Midbrain (tissue), 1 donor: ENCODE measurements at regions not wholly inside any gene's neighbourhood (a gene's known extent, or its start where the extent isn't known, plus 50 kb on each side); places are given as distances from the start of the nearest gene placed in this dataset.

Experiments used
- DNase-seq: peaks from one replicate; lab custom pipeline; 2025; lab: John Stamatoyannopoulos, UW

DNA sequence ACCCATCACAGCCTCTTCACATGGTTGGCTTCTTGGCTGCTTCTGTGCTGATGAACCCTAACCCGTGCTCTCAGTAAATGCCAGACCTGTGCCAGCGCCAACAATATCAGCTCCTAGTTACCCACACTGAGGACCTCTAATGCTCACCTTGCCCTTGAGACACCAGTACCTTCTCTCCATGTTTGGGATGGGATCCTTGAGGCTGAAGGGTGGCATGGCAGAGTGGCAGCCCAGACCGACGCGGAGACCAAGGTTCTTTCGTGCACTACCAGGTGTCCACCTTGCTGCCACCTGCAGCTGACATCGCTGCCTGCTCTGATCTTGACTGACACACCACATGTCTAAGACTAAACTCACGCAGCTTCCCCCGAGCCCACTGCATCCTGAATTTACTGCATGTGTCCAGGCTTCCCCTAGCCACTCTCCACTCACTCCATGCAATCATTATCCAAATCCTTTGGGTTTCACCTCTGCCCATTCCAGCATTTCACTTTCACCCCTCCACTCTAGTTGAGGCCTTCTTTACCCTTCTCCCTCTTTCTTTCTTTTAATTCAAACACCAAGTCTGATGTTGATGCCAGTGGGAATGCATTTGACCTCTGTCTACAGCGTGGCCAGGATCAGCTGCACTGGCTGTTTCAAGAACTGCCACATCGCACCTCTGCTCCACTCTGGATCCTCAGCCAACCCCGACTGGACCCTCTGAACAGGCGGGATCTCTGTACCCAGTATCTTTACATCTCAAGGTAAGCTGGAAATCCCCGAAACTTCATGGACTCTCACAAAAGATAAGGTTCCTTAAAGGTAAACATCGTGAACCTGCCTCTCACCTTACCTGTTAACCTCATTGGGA lies 294.9 kb downstream of the GLRX3 start:
- no peak for DNase-seq

DNA sequence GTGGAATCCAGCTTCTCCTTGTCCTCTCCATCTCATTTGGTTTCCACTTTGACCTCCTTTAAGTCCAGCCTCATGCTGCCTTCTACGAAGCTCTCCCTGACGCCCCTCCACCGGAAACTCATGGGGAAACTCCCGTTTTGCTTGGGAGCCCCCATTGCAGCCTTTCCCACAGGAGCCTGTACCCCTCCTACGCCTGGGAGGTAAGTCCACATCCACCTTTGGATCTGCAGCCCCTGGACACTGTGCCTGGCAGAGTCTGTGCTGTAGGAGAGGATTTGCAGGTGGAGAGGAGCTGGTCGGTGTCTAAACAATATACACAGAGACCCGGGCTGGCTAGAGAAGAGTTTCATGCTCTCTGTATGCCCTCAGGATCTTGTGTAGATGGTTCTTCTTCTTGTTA lies 296.1 kb downstream of the GLRX3 start:
- DNase-seq: no peak

DNA sequence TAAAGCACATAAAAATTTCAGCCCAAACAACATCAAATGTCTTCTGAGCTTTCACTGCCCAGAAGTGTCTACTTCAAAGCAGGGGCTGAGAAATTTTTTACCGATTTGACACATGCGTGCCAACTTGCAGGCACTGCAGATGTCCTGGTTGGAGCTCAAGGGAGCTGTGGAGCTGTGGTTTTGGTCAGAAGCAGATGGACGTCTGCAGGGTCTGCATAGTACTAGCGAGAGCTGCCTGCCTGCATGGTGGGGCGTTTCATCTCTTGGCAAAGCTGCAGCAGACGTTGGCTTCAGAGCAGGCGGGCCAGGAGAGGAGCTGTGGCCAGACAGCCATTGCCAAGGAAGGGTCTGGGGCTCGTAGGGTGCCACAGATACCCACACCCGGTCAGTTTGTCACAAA lies 296.7 kb downstream of the GLRX3 start:
- no peak for DNase-seq

DNA sequence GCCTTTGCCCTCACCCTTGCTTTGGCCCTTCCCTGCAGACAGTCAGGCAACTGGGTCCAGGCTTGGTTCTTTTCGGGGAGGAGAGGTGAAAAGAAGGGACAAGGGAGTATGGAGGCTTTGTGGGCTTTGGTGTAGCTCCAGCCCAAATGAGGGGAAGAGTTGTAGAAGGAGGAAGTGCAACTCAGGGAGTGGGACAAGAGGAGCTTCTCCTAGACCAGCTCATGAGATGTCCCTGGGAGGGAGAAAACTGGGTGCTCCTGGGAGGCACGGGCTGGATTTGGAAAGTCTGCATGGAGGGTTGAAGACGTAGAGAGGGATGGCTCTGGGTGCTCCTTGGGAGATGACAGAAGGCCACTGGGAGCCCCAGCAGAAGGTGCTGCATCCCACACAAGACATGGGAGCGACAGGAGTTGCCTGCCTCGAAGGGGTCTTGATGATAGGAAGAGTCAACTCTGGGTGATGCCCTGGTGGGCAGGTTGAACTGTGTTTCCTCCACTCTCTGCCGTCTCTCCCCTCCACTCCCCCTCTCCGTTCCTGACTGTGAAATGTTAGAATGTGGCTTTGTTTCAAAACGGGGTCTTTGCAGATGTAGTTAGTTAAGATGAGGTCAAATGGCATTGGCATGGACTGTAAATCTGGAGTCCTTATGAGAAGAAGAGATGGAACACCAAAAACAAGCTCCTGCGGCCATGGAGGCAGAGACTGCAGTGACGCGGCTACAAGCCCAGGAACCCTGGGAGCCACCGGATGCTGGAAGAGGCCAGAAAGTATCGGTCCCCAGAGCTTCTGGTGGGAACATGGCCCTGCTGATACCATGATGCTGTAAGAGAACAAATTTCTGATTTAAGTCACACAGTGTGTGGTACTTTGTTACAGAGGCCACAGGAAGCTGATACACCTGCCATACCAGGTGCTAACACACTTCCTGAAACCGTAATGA lies 298.5 kb downstream of the GLRX3 start:
- DNase-seq: no peak

DNA sequence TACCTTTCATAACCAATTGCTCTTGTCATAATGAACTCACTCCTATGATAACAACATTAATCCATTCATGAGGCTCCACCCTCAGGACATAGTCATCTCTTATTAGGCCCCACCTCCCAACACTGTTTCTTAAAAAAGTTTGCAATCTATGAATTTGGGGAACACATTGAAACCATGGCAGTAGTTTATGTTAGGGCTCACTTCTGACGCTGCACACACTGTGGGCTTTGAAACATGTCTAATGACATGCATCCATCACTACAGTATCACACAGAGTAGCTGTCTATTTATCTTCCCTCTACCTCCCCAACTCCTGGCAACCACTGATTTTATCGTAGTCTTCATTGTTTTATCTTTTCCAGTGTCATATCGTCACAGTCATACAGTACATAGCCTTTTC lies 299.8 kb downstream of the GLRX3 start:
- no peak for DNase-seq

DNA sequence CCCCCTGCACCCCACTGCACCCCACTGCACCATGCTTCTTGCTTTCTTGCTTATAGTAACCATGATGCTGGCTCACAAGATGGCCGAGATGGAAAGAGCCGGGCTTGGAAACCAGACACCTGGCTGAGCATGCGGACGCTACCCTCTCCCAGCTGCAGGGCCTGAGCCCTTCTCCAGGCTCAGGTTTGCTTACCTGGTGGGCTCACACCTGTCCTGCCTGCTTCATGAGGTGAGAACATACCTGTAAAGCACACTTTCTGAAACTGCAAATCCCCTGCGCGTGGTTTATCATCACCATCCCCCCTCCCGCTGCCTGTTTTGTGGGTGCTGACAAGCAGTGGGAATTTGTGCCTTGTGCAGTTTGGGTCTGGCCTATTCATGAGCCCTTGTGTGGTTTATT lies 302.7 kb downstream of the GLRX3 start:
- no peak for DNase-seq

DNA sequence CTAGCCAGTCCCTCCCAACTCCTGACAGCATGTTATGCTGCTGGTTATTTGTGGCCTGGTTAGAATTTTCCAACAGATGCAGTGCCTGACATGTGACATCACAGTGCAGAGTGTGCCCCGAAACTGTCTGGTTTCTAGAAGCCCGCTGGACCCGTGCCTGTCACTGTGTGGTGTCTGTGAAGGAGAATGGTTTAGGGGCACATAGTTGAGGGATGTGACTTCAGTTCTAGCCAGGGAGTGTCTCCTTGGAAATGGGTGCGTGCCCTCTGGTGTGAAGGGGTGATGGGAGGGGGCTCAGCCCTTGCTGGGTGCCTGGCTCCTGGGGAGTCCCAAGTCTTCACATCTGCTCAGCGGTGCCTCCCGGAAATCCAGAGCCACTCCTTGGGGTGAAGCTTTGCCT lies 303.6 kb downstream of the GLRX3 start:
- no peak for DNase-seq

DNA sequence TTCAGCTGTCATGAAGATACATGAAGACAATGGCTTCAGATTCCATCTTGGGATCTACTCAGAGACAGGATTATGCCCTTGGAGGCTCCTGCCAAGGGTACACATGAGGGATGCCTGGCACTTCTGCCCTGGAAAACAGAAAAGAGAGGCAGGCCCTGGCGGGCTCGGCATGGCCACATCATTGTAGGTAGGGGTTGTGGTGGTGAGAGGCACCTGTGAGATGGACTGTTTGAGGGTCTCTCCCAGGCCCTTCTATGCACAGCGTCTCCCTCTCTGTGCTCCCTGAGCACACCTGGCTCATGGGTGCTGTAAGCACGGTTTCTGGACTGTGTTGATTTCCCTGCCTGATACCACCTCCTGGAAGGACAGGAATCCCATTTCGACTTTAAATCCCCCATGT lies 304.3 kb downstream of the GLRX3 start:
- no peak for DNase-seq

DNA sequence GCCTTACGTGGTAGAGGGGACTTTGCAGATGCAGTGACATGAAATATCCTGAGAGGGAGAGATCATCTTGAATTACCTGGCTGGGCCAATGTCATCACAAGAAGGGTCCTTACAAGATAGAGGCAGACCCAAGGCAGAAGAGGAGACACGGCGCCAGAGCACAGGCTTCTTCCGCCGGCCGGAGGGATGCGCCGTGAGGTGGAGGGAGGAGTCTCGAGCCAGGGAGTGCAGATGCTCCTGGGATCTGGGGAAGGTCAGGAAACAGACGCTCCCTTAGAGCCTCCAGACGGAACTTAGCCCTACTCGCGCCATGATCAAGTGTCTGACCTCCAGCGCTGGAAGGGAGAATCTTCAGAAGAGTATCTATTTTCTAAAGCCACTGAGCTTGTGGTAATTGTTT lies 304.8 kb downstream of the GLRX3 start:
- no peak for DNase-seq

DNA sequence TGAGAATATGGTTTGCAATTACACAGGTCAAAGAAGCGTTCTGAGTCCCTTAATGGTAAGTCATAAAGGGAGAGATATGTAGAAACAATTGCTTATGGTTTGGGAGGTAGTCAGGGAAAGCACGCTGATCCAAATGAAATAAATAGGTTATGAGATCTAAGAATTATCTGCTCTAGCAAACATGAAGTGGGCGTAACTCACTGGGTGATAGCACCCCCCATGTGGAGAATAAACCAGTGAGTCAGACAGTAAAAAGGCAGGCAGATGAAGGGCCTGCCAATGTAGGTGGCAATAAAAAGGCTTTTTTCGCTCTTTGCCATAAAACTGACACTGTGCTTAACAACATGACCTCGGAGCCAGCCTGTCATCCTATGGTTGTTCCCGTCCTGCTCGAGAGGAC lies 306.9 kb downstream of the GLRX3 start:
- no peak for DNase-seq

DNA sequence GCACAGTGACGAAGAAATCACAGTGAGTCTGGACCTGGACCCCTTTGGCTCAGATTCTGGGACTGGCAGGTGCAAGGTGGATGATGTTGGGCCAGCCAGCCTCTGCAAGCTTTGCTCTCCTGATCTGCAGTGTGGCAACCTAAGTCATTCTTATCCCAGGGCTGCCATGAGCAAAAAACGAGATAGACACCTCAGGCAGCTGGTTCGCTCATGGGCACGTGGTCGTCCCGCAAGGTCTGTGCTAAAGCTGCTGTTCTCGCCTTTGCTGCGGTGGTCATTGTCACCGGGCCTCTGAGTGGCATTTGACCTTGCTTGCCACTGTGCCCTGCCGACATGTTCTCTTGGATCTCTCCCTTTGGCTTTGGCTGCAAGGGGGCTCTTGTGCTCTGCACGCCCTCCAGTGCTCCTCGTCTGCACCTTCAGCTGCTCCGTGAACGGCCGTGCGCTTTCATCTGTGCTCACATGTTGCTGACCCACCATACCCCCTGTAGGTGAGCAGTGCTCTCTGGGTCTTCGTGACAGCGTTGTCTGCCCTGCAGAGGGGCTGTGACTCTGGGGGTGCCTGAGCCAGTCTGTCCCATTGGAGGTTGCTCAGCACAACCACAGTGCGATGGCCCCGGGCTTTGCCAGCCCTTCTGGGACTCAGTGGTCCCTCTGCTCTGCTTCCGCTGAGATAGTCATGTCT lies 317.0 kb downstream of the GLRX3 start:
- no peak for DNase-seq

DNA sequence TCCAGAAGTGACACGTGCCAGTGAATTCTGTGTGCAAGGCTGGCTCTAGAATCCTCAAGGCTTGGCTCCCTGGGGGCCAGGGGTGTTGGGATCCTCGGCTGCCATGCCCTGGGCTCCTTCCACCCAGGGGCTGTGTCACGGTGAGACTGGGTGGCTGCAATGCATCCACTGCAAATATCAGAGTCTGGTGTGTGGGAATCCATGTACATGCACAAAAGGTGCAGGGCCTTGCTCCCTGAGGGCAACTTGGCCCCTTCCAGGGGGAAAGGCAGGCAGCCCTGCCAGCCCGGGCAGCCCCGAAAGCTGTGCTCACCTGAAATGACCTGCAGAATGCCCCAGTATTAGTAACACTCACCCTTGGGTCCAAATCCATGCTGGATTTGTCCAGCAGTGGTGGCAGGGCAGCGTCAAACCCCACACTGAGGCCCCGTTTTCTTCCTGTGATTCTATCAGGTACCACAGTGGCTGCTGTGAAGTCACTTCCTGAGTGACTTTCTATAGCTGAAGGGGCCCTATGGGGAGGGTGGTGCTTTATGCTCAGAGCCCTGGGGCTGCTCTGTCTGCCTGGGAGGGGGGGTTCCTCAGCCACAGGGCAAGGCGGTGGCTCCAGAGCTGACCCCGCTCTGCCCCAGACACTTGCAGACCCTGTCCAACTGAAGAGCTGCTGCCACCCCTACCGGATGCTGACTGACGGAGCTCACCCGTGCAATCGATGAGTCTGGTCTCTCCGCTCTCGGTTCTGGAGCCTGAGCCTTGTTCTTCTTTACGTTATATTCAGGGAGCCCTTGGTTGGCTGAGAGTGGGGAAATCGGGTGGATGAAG lies 317.7 kb downstream of the GLRX3 start:
- DNase-seq: no peak

DNA sequence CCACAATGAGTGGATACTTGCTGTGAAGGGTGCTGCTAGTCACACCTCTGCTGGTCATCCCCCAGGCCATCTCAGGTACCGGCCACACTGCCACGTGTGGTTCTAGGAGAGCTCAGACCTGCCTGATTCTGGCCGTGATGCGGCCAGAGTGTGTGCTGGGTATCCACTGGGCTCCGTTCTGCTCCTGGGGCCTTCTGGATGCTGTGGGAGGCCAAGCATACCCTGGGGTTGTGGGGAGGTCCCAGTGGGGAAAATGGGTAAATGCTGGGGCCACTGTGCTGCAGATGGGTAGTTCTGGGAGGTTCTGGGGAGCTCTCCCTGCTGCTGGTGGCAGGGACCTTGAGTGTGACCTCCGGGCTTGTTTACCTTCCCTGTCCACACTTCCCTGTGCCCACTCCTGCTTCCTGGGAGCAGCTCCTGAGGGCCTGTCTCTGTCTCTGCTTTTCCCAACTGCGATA lies 318.4 kb downstream of the GLRX3 start:
- no peak for DNase-seq

DNA sequence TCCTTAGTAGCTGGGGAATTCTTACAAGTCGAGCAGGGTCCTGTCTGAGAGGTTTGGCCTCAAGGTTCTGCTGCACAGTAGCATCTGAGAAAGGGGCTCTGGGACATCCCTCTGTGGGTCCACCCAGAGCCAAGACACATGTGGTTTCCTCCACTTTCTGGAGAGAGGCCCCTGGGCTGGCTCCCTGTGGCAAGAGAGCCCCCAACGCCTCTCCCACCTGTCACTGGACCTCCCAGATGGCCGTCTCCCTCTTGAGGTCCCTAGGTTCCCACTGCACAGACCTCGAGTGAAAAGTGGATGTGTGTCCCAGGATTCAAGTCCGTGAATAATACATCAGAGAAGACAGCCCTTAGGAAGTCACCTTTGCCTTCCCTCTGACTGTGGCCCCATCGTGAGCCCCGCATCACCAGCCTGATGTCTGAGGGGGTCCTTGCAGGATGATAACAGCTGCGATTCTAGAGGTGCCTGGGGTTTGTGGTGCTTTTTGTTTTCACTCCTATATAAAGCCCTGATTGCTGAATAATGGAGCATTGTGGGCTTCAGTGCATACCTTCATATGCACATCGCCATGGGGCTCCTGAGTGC lies 319.0 kb downstream of the GLRX3 start:
- no peak for DNase-seq

DNA sequence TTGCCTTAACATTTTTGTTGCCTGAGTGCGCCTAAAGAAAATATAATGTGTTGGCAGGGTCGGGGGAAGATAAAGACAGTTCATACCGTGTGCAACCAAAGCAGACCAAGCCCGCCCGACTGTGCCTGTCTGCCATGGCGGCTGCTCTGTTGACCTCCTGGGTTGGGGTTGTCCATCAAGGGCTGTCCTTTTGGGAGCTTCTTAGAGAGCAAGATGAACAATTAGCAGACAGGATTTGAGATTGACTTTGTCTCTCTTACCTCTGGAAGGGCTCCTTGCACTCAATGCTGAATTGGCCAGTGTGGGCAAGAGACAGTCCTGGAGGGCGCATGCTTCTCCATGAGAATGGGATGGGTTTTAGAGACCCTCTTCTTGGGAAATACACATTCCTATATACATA lies 319.6 kb downstream of the GLRX3 start:
- no peak for DNase-seq

DNA sequence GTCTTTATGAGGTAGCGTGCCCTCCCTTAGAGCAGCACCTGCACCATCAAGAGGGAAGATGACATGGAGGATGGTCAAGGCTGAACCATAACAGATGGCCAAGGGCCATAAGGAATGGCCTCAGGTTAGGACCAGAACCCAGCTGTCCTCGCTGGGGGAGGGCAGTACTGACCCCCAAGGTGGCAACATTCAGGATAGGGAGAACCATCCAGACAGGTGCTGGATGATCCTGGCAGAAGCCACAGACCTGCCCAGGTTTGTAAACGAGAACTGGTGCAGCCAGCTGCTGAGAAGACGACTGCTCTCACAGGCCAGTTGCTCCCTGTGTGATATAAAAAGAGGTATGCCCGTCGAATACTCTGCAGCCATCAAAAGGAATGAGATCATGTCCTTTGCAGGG lies 320.4 kb downstream of the GLRX3 start:
- no peak for DNase-seq

DNA sequence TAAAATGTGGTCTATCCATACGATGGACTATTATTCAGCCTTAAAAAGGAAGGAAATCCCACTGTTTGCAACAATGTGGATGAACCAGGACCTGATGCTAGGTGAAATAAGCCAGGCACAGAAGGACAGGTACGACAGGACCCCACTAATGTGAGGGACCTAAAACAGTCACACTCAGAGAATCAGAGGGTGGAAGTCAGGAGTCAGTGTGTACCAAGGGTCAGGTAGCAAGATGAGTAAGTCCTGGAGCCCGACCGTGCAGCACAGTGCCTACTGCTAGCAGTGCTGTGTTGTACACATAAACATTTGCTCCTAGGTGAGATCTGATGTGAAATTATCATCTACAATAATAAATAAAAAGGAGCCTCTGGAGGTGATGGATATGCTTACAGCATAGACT lies 322.3 kb downstream of the GLRX3 start:
- no peak for DNase-seq

DNA sequence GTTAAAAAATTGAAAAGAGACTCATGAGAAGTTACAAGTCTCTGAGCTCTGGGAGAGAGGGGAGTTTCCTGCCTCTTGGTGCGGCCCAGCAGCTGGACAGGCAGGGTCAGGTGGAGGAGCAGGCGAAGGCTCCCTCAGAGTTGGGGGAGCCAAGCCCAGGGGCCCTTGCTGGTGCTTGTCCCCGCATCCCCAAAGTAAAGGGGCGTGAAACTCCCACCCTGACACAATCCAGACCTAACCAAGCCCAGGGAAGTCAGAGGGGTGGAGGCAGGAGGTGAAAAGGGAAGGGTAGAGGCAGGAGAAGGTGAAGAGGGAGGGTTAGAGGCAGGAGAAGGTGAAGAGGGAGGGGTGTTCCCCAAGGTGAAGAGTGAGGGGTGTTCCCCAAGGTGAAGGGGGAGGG lies 322.8 kb downstream of the GLRX3 start:
- no peak for DNase-seq

DNA sequence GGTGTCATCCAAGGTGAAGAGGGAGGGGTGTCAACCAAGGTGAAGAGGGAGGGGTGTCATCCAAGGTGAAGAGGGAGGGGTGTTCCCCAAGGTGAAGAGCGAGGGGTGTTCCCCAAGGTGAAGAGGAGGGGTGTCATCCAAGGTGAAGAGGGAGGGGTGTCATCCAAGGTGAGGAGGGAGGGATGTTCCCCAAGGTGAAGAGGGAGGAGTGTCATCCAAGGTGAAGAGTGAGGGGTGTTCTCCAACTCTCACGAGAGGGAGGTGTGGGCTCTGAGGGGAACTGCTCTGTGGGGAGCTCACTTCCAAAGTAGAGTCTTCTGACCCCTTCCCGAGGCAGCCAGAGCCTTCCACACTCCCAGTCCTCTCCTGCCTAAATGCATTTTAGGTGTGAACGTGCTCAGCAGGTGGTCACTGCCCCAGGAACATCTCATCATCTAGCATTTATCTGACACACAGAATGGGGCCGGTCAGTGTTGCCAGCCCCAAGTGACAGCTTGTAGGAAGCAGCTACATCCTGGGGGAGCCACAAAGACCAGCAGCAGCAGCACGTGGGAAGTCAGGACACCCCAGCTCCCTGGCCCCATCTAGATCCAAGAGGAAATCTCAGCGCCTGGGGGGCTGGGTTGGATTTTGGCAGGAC lies 323.8 kb downstream of the GLRX3 start:
- no peak for DNase-seq

DNA sequence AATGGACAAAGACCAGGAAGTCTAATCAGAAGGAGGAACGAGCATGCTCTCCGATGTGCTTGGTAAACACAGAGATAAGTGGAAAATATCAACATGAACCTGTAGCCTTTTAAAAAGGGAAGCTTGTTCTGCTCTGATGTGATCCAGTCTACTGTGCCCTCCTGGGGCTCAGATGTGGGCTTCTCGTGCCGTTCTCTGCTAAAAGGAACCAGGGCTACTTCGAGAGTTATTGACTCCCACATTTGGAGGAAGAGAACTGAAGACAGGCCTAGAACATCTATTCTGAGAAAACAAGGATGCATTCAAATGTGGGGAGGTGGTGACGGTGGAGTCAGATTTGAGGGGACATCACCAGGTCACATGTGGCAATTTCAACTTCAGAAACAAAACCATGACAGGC lies 325.4 kb downstream of the GLRX3 start:
- no peak for DNase-seq
